Stimulated activated naive CD4-positive, alpha-beta T cell (primary cell): ENCODE measurements at regions not wholly inside any gene's neighbourhood (a gene's known extent, or its start where the extent isn't known, plus 50 kb on each side); places are given as distances from the start of the nearest gene placed in this dataset.

Experiments used
- DNase-seq, 6 experiments: peaks; one replicate each; lab custom pipeline; 2025; lab: John Stamatoyannopoulos, UW

DNA sequence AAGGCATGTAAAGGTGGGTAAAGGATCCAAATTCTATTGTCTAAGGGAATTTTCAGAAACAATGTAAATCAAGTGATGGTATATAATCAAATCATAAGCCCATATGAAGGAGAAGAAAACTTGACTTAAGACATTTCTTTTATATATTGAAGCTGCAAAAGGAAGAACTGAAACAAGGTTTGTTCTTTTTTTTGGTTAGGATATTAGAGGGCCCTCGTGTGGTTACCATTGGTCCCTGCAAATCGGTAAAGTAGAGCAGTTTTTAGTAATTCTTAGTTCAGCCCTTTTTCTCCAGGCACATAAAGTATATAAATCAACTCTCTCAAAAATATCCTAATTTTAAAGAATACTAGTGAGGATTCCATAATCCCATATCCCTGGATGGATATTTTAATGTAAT, 105.6 kb upstream of the STK17B start:
- DNase-seq: peak in 4 of 6 experiments; percentile 17 to 77 (median 60)

DNA sequence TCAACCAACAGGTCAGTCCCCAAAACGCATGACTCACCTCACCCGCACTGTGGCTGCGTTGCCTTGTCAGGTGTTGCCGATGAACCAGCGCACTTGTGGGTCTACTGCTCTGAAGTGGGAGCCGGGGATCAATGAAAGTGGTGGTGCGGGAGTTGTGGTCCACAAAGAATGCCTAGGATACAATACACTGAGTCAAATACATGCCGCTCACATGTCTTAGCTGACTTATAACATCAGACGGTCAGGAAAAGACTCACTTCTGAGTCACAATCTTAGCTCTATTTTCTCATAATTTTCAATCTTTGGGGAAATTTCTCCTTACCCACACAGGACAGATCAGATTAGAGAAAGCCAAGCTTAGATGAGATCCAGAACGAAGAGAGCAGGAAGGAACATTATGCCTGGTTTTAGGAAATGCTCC, 107.1 kb upstream of the STK17B start:
- DNase-seq: no peak

DNA sequence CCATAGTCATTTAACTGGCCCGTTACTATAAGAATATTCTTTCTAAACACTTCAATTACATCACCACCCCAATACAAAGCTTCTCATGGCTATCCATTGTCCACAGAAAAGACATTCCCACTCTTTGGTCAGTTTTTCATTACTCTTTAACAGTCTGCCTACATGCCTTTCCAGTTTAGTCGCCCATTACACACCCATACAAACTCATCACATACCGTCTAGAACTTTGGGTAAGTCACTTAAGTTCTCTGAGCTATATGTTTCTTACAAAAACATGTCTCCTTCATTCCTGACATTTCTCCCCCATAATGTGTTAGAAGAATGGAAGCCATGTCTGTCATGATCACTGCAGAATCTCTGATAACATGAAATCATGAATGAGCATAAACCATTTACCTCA, 108.2 kb upstream of the STK17B start:
- no peak for DNase-seq

DNA sequence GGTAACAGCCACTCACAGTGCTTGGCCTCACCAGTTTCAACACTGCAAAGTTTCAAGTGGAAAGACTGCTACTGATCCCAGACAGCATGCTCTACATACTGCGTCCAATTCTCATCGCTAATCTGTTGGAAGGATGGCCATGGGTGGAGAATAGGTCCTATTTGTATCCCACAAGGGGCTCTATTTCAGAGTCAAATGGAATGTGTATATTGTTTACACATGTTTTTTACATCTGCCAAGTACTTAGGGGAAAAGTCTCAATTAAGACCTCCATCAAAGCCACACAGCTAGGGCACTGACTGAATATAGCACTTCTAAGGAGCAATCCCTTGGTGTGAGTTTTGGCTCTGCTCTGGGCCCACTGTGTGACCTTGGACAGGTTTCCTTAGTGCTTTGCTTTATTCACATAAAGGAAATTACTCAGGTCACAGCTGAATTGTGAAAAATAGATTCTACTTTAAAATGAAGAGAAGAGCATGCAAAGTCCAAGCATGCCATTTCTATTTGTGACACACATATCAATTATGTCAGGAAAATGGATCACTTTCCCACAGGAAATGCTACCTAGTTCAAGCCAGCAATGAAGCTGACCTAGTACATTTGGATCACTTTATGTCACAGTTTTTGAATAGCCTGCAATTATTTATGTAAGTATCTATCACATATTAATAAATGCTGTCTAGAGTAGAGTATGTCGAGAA, 112.9 kb upstream of the STK17B start:
- DNase-seq: no peak

DNA sequence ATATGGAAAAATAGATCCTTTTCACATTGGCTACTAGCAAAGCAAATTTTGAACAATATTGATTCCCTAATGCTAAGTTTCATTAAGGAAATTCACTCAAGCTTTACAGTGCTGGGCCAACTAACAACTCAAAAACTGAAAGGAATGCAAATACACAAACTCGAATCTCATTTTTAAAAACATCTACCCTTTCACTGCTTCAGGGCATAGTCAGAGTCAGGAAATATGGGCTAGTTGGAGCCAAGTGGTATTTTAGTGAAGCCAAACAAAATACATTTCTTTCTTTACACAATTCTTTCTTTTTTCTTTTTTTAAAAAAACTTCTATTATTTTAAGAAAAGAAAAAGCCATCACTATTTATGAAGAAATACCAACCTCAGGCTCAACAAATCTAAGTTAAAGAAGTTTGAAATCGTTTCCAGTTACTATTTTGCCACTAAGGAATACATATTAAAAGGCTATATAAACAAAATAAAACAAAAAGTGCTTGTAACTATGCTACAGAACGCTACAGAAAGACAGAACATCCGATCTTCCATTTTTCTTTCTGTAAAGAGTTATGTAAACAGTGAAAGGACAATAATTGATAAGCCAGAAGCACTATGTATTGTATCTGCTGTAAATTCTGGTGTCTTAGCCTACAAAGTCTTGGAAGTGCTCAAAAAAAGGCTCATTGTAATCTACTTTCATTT, 113.6 kb upstream of the STK17B start:
- DNase-seq: no peak

DNA sequence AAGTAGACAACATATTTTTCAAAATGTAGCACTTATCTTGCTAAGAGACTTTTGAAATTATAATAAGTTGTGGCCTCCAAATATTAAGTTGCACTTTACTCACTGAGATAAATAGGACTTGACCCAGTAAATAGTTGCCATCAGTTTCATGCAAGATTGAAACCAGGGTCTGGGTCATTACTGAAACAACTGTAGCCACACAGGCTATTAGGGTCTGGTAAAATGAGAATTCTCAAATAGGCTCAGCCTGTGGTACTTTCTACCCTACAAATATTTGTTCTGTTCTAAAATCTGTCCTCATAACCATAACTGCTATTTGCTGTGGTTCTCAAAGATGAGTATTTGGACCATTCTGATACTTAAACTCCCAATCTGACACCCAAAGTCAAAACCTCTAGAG, 115.4 kb upstream of the STK17B start:
- no peak for DNase-seq

DNA sequence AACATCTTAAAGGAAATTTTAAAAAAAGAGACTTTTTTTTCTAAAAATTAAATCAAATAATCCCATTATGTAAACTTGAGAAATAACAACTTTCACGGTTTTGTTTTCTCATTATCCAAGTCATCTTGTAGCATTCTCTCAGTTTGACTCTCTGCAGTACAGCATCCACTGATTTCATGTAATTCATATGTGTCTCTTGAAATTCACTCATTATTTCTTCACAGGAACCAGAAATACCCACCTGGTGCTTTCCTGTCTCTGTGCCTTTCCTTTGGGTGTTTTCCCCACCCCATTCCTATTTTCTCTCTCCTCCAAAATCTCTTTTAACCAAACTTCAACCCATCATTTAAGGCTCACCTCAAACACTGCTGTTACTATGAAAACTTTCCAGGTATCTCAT, 116.1 kb upstream of the STK17B start:
- DNase-seq: no peak

DNA sequence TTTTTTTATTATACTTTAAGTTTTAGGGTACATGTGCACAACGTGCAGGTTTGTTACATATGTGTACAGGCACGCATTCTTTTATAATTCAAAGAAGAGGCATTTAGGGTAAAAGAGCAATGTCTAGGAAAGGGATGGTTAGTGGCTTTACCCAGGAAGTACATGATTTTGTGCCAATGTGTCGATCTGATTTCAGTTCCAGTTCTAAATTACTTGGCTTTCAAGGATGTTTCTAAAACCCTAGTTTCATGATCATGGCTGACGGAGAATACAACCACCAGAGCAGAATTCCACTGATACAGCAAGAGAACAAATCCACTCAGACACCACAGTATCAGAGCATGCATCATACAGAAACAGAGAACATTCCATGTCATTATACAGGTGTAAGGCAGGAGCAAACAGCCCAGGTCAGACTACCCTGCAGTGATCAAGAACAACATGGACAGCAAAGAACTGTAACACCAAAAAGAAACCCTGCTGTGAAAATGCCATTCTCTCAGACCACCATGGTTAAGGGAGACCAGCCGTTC, 116.7 kb upstream of the STK17B start:
- no peak for DNase-seq

DNA sequence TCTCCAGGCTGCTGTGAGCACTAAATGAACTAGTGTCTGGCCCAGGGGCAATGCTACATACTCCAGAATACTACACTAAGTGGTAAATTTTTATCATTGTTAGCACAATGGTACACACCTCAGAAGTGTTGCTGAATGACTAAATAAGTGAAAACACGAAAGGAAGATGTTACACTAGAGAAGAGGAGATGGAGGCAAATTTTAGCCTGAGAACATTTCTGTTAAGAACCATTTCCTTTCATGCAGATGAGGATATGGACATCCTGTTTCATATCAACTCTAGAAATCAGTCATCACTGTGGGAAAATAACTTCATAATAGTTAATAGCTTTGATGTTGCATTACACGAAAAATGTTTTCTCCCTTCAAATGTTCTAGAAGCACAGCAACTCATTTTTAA, 117.6 kb upstream of the STK17B start:
- DNase-seq: no peak

DNA sequence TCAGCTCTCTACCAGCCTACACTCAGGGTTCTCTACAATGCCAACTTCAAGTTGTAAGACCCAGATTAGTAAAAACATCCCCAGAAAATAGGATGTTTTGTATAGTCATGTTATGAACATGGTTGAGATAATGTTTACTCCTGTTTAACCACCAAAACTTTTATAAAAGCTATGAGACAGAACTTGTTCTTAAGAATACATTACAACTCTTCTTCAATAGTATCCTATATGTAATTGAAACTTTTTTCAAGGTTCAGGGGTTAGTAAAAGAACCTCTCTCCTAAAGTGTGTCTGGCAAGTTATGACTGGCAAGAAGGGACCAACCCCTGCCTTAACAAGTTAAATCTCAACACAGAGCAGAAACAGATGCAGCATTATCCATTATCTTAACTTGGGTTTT, 118.8 kb upstream of the STK17B start:
- DNase-seq: no peak

DNA sequence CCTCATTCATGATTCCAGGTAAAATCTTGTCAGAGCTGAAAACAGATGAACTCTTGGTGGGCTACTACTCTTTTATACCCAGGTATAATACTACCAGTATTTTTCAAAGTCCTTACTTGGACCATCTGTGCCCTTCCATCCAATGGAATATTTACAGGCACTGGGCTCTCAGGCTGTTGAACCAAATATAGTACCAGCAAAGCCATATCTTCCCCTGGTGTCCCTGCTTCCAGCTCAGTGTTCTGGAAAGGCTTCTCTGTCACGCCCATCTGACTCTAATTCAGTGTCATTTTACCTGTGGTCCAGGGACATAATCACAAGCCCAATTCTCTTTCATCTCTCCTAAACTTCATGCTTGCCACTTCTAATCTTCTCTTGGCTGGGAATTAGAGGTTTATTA, 119.2 kb upstream of the STK17B start:
- DNase-seq: no peak

DNA sequence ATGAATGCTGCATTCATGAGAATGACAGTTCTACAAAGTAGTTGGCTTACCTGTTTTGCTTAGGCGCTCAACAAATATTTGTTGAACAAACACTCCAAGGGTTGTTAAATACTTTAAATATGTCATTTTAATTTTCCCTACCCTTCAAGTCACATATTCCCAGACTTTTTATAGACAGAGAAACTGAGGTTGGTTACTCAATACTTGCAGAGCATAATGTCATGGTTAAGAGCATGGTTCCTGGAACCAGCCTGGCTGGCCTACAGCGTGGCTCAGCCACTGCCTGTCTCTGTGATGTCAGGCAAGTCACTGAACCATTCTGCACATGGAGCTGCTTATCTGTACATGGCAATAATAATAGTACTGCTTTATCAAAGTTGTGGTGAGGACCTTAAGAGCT, 120.0 kb upstream of the STK17B start:
- DNase-seq: no peak

DNA sequence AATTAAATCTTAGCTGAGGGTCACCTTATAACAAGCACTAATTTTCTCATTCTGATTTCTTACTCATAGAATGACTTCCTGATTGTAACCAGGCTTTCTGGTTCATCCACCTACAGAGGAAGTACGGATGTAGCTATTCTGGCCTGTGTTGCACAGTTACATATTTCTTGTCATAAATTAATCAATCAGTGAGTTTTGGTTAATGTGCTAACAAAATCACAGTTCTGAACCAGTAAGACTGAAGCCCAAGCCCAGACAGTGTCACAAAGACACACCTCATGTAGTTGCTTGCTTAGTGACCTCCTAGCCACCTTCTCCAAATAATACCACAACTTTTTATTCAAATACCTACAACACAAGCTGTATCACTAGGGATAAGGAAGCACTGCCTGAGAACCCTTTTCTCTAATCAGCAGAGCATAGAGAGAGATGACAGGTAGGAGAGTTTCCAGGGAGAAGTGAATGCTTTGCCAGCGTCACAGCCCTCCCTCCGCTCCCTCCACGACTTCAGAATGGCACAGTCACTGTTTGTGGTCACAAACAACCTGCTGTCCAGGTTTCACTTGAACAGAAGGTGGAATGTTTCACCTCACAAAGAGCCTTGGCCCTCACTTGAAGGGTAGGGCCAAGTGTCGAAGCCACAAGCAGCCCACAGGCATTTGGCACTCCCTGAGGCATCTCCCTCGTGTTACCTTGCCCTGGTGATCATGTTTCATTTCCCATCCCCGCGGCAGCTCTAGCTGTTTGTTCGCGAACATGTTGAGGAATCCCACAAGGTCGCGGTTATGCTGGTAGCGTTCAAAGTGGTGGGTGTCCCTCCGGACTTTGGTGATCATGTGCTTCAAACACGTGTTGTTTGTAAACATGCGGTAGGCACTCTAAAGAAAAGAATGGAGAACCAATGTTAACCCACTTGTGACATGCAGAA, 120.8 kb upstream of the STK17B start:
- no peak for DNase-seq

DNA sequence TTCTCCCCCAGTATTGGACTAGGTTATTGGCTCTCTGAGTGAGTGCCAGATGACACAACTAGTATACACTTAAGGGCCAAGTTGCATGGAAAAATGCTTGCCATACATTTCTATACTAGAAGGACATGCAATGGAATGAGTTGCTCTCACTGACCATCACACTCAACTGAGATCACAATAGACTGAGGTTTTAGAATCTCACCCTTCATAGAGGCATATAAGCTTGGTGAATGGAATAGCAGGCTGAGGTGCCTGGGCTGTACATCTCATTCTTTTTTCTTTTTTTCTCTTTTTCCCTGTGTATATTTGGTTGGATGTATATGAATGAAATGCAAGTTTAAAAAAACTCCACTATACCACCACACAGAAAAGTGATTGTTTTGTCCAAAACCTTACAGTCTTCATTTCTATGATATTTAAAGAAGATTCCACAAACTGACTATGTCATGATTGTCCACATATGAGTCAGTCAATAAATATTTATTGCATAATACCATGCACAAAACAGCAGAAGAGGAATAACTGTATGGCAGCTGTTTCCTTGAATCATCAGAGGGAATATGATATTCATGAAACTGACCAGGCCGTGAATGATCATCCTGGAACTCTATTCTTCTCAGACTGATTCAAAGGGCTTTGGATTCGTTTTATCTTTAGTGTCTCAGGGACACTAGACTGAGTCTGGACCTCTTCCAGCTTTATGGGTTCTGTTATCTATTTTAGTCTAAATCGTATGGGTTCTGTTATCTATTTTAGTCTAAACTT, 122.6 kb upstream of the STK17B start:
- no peak for DNase-seq

DNA sequence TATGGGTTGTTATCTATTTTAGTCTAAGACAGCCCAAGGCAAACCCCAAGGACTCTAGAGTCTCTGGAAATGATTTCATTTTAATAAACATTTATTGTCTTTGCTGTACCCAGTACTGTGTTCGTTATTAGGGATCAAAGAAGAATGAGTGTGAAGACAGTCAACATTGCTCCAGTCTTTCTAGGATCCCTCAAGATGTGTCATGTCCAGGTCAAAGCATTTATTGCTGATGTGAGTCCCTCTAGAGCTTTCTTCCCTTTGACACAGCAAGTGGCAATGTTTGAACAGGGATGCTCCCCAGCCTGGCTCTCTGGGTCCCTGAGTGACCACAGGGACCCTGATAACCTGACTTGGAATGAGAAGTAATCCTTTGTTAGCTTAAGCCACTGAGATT, 123.1 kb upstream of the STK17B start:
- no peak for DNase-seq

DNA sequence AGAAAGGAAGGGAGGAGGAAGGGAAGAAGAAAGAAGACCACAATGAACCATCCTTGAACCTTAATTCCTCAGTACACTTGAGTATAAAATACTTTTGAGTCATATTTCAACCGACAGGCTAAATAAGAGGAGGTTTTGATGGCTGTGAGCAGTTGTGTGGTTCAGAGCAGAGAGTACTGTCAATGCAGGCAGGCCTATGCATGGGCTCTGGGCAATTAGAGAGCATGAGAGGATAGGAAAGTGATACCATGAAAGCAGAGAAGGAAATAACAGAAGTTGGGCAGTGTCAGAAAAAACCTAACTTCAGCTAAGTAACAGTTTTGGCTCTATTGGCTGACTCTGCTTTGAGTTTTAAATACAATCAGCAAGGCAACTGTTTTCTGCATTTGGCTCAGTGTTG, 123.6 kb upstream of the STK17B start:
- DNase-seq: no peak

DNA sequence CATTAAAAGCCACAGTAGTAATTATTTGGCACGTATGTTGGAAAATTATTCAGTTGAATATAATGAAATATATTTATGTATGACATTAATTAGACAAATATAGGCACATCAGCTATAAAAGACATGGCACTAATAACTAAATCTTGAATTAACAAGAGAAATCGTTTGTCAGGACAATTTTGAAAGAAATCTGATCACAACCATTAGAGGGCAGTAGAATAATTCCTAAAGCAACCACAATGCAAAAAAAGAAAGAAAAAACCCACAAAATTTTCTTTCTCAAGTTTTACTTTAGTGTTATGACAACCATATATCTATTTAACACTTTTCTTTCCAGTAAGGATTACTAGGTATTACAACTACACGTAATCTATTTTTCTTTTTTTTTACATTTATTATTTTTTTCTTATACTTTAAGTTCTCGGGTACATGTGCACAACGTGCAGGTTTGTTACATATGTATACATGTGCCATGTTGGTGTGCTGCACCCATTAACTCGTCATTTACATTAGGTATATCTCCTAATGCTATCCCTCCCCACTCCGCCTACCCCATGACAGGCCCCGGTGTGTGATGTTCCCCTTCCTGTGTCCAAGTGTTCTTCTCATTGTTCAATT, 126.8 kb upstream of the STK17B start:
- DNase-seq: peak in 2 of 6 experiments; percentile 10 to 26

DNA sequence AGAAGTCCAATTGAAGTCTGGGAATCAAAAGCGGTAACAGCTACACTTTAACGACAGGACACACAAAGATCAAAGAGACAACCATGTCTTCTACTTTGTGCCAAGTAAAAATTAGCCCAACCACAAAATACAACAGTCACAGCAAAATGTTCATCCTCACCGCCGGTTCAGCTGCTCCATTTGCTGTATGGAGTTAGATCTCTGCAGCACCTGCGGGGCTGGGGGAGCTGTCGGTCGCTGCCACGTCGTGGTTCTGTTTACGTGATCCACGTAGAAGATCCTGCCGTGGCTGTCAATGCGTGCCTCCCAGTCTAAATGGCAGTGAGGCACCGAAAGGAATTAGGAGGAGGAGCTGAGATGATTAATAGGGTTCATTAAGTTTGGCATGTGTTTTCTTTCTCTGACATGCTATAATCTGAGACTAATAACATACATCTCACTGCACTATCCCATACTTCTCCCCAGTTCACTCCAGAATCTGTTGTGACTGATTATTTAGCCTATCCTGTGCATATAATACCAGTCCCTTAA, 136.5 kb upstream of the STK17B start:
- no peak for DNase-seq

DNA sequence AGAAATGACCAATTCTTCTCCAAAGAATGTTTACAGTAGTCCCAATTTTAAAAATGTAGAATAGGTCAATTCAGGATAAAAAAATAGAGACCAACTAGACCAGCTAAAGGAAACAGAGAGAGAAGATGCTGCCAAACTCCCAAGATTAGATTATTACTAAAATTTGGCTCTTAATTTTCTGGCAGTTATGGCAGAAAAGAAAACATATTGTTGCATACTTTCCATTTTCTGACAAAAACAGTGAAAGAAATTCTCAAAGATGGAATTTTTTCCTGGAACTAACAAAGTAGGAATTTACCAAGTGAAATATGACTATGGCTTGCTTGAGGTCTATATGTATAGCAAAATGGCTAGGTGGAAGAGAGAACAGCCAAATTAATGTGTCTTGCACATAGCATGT, 138.3 kb upstream of the STK17B start:
- no peak for DNase-seq

DNA sequence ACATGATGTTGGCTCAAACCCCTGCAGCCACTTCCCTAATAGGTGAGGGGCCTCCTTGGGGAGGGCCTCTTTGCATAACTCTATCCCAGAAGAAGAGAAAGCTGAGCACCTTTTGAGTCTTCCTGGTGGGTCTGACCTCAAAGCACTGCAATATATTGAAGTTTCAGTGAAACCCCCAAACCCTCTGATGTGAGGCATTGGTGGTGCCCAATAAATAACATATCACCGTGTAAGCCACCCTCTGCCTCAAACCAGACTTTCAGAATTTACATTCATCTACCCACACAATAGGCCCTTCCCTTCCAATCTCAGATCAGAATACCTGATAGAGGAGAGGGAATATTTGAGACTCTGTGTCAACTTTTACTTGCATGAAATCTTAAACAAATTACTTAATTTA, 142.8 kb upstream of the STK17B start:
- DNase-seq: no peak

DNA sequence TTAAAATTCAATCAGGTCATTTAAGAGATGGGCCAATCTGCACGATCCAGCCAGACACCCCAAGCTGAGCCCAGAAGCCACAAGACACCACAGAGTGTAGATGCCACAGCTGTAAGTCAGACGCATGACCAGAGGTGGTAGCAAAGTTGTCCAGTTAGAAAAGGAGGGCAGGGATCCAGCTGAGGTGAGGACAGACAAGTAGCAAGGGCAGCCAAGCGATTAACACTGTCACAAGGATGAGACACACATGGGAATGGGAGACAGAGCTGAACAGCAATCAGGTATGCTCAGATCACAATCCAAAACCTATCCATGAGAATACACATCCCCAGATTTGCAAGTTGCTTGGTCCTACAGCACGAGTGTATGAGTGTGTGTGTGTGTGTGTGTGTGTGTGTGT, 143.4 kb upstream of the STK17B start:
- DNase-seq: no peak
